ENCODE measurements at regions not wholly inside any gene's neighbourhood (a gene's known extent, or its start where the extent isn't known, plus 50 kb on each side); places are given as distances from the start of the nearest gene placed in this dataset.

- CTCF ChIA-PET (ENCODE audit: low intra/inter-chr PET ratio, low total read pairs), result no interaction called here
- 2% methylated on average over 2 of the region's 2 CpGs for WGBS (ENCODE audit: low lambda C conversion rate)
These were observed 1456.8 kb upstream of the AGA start for GRCh38 chr4:178899084-178899483.

More at GRCh38 chr4:178899084-178899483, 1456.8 kb upstream of the AGA start:
- POLR2A ChIA-PET, result no interaction called here
- Histone ChIP-seq H3K4me3 (replicated peaks in 1 of 3; ENCODE audit: insufficient read depth in 1 of 3, low read depth in 2 of 3, low read length in 3 of 3) (no peak overlapping the region), H3K36me3 (replicated peaks in 1 of 2; ENCODE audit: control insufficient read depth in 1 of 2, insufficient read depth in 2 of 2, low read length in 2 of 2) (no peaks in the 10 kb centered on the region), H2AFZ (ENCODE audit: low read length) (no peak overlapping the region), H3K4me1 (ENCODE audit: insufficient read depth, low read length) (no peaks in the 10 kb centered on the region), H4K20me1 (ENCODE audit: insufficient read depth, low read length) (no peaks in the 10 kb centered on the region), H3K9ac (ENCODE audit: insufficient read depth, low read depth, low read length) (no peak overlapping the region), H3K4me2 (ENCODE audit: low read depth, low read length) (no peak overlapping the region), H3K27ac (ENCODE audit: extremely low read length, insufficient read depth, low read length) (no peak overlapping the region), H3K79me2 (ENCODE audit: insufficient read depth, low read length) (no peaks in the 10 kb centered on the region), H3K27me3 (ENCODE audit: control insufficient read depth in 1 of 2, insufficient read depth in 2 of 2, low read length in 2 of 2) (no peaks in the 10 kb centered on the region), H3K9me3 (ENCODE audit: low read length) (peaks cover 4% of the 10 kb centered on the region; the same call in 1 of the 2 replicates)
- FAIRE-seq (no peak), ATAC-seq (no peak), DNase-seq (ENCODE audit: low spot score) (no peak)
- intact Hi-C loops (cut with micrococcal nuclease; ENCODE audit: unreplicated experiment), result no loop called here
- TF ChIP-seq BRD4 (CRISPR knock-in tag; IDR thresholded peaks at IDR 0.05), result no peak
- no peak for TF ChIP-seq SMAD3 (CRISPR knock-in tag; IDR thresholded peaks at IDR 0.05)
- TF ChIP-seq ZBTB46 (CRISPR knock-in tag; IDR thresholded peaks at IDR 0.05; ENCODE audit: borderline replicate concordance), result no peak
- TF ChIP-seq PHF8 (CRISPR knock-in tag; IDR thresholded peaks at IDR 0.05), result no peak
- no peak for TF ChIP-seq ZNF441 (CRISPR knock-in tag; IDR thresholded peaks at IDR 0.05; ENCODE audit: borderline replicate concordance)
- TF ChIP-seq ZGPAT (CRISPR knock-in tag; IDR thresholded peaks at IDR 0.05), result no peak
- no peak for TF ChIP-seq EEA1 (CRISPR knock-in tag; IDR thresholded peaks at IDR 0.05; ENCODE audit: borderline replicate concordance)
- no peak for TF ChIP-seq EZH2 (conservative IDR thresholded peaks at IDR 0.05; ENCODE audit: low read depth, low read length)
- no peak for TF ChIP-seq DDIT3 (CRISPR knock-in tag; IDR thresholded peaks at IDR 0.05)
- TF ChIP-seq ZNF720 (CRISPR knock-in tag; IDR thresholded peaks at IDR 0.05), result no peak
- TF ChIP-seq, protein P1, sequence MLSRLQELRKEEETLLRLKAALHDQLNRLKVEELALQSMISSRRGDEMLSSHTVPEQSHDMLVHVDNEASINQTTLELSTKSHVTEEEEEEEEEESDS (CRISPR knock-in tag; IDR thresholded peaks at IDR 0.05; ENCODE audit: borderline replicate concordance), result no peak
- TF ChIP-seq, protein P2, sequence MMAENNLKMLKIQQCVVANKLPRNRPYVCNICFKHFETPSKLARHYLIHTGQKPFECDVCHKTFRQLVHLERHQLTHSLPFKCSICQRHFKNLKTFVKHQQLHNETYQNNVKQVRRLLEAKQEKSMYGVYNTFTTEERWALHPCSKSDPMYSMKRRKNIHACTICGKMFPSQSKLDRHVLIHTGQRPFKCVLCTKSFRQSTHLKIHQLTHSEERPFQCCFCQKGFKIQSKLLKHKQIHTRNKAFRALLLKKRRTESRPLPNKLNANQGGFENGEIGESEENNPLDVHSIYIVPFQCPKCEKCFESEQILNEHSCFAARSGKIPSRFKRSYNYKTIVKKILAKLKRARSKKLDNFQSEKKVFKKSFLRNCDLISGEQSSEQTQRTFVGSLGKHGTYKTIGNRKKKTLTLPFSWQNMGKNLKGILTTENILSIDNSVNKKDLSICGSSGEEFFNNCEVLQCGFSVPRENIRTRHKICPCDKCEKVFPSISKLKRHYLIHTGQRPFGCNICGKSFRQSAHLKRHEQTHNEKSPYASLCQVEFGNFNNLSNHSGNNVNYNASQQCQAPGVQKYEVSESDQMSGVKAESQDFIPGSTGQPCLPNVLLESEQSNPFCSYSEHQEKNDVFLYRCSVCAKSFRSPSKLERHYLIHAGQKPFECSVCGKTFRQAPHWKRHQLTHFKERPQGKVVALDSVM (CRISPR knock-in tag; IDR thresholded peaks at IDR 0.05), result no peak
- TF ChIP-seq ATAD3A (CRISPR knock-in tag; IDR thresholded peaks at IDR 0.05), result no peak
- TF ChIP-seq ATF4 (CRISPR knock-in tag; IDR thresholded peaks at IDR 0.05), result no peak
- in situ Hi-C loops (cut with HindIII; ENCODE audit: extremely low pct_ligation_motif_present, low pct_unique_long_range_greater_than_20kb), result no loop called here
- no TSS peak for BruUV-seq (replicated peaks)

Data from HepG2 (cell line).